ENCODE measurements at regions not wholly inside any gene's neighbourhood (a gene's known extent, or its start where the extent isn't known, plus 50 kb on each side); places are given as distances from the start of the nearest gene placed in this dataset.

DNA sequence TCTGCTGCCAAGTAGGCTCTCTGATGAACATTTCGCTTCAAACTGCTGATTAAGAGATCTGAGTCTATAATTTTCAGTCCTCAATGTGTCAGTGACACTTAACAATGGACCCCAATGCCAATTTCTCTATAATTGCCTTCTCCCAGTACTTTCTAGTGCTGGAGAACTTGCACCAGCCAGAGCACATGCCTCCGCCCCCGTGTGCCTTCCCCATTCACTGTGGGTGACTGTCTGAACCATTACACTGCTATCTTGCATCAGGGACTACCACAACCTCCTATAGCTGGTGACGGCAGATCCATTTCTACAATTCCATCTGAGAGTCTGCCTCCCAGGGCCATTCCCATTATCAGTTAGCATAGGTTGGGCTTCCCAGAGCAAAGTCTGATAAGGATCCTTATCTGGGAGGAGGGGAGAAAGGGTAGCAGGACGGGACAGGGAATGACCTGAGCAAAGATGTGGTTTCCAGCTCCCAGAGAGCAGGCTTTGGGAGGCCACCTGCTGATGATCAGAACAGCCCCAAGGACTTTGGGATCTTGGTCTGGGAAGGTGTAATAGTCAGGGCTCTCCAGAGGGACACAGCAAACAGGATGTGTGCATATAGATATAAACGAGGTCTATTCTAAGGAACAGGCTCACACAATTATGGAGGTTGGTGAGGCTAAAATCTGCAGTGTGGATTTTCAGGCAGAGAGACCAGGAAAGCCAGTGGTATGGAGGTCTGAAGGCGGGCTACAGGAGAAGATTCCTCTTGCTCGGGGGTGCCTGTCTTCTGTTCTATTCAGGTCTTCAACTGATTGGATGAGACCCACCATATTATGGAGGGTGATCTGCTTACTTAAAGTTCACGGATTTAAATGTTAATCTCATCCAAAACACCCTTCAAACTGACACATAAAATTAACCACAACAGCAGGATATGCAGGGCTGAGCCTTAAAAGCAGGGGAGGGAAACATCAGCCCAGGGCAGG is 238.2 kb downstream of the PTPRU start:
- no peak for DNase-seq

DNA sequence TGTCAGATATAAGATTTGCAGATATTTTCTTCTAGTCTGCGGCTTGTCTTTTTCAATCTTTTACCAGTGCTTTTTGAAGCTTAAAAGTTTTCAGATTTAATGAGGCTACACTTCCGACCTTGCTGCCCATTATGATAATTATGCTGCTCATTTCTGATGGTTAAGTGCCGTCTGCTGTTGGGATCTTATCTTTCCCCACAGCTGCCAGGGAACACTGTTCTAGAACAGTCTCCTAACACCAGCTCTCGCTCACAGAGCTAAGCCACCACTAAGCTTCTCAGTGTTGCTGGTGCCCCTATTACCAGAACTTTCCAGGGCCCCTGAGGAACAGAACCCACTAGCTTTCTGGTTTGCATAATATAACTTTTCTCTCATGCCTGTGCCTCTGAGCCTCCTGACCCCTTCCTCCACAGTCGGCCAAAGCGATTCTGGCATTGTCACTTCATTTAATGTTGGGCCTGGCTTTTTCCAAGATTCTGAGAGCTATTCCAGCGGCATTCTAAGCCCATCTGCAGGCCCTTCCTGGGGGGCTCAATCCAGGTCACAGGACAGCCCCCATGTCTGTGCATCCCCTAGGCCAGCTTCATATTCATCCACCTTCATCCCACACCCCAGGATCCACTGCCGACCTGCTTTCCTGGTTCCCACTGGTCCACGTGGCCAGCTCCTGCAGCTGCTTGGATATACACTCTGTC is 237.0 kb downstream of the PTPRU start:
- no peak for DNase-seq

DNA sequence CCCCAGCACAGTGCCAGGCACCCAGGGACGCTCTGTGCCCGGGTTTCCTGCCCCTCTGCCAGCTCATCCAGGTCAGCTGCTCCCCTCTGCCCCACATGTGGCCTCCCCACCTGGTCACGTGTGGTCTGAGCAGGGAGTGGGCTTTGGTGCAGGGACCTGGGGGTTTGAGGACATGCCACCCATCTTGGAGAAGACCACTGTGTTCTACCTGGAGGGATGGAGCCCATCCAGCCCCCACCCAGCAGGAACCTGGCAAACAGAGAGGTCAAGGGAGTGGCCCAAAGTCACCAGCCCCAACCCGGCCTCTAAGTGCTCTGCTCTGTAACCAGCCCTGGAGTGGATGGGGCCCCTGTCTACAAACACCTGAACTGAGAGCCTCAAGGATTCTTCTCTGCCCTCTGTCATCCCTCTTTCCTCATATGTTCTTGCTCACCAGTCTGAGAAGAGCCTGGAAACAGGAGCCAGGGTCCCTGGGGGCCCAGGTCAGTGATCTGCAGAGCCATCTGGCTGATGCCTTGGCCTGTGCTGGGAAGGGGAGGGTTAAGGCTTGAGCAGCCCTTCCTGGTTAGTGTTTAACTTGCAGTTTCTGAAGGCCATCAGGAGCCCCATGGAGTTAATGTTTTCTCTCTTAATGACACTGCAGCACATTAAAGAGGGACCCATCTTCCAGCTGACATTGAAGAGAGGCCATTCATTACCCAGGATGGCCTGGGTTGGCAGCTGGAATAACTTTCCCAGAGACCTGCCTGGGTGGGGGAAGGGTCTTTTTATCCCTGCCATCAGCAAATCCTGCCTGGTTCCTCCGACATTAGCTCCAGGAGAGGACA is 235.4 kb downstream of the PTPRU start:
- DNase-seq = no peak

DNA sequence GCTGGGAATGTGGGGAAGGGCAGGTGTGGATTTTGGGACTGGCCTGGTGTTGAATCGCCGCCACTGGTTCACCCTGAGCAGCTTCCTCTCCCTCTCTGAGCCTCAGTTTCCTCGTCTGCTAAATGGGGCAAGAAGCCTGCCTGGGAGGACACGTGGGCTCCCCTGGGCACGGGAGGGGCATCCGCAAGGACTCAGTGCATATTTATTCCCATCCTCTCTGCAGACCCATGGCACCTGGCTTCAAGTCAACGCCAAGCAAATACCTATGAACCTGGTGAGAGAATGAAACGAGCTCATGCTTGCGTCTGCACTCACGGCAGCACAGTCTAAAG is 234.4 kb downstream of the PTPRU start:
- no peak for DNase-seq

DNA sequence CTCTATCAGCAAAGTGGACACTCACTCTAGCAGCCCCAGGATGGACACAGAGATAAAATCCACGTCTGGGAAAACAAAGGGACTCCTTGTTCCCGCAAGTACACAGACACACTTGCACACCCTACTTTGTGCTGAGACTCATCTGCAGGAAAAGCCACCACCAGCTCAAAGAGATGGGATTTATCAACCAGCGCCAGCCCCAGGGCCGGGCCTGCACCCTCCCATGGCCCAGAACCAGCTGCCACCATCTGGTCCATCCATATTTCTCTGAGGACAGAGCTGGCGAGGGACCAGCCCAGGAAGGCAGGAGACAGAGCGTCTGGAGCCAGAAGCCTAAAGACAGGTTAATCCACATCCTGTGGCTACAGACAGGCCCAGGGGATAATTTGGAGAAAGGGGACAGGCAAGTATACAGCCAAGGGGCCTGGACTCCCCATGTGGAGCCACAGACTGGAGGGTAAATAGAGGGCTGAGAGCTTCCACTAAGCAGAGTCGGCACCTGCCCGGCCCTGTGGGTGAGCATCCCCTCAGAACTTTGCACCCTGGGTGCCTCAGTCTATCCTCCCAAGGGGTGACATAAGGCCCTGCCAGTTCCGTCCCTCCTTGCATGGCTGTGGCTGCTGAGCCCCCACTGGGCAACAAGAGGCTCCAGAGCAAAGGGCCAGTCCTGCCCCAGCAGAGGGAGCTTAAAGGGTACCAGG is 233.9 kb downstream of the PTPRU start:
- no peak for DNase-seq

DNA sequence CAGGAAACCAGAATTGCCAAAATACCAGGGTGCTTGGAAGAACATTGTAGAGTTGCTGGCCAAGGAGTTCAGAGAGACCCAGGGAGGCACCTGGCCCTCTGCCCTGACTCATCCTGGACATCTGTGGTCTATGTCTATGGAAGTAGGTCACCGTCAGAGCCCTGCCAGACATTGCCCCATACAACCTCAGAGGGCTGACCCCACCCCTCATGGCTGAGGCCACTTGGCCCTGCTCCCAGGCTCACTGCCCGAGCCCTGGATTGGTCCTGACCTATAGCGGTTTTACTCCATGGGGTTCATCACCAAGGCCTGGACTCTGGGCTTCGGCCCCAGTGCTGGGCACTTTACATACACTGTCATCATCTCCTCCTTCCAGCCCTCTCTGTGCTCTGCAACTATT is 233.1 kb downstream of the PTPRU start:
- DNase-seq = no peak

DNA sequence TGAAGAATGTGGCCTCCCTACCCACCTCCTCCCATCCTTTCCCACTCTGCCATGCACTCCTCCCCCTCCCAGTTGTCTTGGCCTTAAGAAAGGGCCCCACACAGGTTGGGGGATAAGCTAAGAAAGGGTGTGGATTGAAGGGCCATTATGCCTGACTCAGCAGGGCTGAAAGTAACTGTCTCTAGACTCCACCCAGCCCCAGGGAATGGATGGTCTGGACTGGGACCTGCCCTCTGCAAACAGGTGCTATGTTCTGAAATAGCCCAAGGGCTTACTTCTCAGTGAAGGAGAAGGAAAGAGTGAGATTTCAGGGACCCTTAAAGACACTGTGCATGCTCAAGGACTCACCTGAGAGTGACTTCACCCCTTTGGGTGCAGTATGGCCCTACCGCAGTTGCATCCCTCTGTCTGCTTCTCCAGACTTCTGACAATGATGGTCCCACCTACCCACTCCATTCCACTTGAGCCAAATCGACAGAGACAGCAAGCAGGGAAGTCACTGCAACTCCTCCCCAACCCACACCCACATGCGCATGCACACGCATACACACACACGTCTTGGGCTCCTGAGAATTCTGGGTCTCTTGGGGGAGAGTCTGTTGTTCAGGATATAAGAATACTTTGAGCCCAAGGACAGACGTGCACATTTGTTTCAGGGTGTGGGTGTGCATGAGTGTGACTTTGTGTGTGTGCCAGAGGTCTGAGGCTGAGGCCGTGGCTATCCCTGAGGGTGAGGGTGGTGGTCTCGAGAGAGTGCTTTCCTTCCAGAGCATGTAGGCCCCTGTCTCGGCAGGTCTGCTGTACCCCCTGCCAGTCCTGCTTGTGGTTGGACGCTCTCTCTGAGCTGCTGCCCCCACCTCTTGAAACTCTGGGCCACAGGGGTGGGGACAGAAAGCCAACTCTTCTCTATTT is 231.9 kb downstream of the PTPRU start:
- no peak for DNase-seq

DNA sequence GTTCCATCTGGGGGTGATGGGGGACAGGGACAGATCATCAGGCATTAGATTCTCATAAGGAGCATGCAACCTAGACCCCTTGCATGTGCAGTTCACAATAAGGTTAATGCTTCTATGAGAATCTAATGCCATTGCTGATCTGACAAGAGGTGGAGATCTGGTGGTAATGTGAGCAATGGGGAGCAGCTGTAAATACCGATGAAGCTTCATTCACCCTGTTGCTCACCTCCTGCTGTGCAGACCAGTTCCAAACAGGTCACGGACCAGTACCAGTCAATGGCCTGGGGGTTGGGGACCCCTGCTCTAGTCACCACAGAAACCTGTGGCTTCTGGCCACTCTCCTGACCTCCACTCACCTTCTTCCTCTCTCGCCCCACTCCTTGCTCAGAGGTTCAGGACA is 229.9 kb downstream of the PTPRU start:
- no peak for DNase-seq

DNA sequence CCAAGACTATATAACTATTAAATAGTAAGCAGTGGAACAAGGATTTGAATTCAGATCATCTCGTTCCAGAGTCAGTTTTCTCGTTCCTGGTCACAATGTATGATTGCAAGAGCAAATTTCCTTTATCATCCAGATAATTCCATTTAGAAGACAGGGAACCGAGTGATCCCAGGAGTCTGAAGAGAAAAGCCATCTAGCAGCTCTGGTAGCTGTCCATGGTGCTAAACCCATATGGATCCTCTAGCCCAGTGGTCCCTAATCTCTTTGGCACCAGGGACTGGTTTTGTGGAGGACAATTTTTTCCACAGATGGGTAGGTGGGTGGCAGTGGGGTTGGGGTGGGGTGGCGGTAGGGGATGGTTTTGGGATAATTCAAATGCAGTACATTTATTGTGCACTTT is 229.4 kb downstream of the PTPRU start:
- no peak for DNase-seq

DNA sequence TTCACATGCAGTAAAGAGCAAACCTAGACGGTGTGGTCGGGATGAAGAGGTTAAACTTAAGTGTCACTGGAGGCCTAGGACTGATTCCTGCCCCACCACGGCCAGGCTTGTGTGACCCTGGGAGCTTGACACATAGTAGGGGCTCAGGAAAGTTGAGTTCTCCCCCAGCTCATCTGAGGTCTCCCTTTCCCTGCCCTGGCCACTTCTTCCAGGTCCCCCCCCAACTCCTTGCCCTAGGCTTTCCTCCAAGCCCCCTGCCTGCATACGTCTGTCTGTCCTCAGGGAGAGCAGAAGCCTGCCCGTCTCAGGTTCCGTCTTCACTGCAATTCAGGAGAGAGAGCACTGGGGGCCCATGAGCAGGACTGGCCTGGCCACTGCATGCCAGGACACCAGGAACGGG is 225.8 kb downstream of the PTPRU start:
- DNase-seq = no peak

DNA sequence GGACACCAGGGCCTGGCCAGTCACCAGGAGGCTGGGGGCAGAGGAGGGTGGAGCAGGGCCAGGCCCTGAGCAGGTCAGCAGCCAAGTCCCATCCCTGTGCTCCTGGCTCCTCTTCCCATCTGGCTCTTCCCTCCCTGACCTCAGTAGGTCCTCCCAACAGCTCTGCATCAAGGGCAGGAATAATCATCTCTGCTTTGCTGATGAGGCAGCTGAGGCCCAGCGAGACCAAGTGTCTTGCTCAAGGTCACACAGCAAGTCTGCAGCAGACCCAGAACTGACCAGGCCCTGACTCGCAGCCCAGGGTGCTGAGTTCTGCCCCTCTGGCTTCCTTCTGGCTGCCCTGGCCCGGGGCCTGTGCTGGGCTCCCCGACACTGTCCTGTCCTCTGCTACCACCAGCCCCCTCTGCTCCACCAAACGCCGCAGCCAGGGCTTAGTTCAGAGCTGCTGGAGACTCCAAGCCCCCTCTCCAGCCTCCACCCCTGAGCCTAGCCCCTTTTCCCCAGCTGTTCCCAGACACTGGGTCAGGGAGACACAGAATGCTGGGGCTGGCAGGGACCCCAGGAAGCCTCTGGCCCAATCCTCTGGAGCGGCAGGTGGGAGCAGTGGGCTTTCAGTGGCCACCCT is 224.9 kb downstream of the PTPRU start:
- DNase-seq = no peak

DNA sequence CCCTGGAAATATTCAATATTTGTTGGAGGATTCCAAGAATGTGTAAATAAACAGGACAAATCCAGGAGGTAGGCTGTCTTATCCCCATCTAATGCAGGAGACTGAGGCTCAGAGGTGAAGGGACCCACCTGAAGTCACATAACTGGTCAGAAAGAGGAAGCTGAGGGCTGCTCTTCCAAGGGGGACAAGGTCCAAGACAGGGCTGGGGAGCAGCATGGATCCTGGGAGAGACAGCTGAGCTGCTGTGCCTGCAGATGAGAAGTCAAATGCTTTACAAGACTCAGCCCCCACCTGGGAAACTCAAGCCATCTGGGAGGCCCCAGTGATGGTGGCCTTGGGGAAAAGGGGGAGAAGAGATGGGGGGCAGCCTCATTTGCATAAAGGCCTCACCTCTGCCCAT is 224.4 kb downstream of the PTPRU start:
- no peak for DNase-seq

DNA sequence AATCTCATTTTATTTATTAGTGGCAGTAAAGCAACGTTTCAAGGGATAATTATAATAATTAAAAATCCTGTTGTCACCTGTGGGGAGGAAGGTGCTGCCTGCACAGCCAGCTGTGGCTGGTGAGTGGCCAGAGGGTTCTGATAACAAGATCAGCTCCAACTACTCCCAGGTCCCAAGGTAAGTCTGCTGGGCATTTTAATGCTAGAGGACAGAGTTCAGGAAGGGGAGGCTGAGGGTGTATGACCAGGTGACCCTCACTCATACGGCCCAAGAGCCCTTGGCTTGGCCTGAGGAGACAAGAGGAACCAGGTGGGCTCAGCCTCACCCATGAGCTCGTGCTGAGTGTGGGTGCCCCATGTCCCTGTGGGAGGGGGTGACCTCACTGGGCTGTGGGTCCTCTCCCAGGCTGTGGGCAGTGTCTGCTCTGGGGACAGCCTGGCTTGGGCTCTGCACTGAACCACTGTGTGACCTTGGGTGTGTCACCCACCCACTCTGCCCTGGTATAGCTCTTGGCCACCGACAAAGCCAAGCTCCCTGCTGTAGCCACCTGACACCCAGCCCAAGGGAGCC is 223.8 kb downstream of the PTPRU start:
- DNase-seq = no peak

DNA sequence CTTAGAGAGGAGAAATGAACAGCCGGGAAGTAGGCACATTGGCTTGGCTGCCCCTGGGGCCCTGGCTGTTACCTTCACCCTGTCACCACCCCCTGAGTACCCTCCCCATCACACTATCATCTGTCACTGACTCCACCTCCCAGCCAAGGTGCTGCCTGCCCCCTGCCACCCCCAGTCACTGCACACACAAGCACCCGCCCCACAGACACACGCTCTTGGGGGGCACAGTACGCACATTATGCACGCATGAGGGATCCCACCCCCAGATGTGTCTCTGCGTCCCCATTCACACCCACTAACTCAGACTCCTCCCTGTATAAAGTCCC is 223.3 kb downstream of the PTPRU start:
- no peak for DNase-seq

DNA sequence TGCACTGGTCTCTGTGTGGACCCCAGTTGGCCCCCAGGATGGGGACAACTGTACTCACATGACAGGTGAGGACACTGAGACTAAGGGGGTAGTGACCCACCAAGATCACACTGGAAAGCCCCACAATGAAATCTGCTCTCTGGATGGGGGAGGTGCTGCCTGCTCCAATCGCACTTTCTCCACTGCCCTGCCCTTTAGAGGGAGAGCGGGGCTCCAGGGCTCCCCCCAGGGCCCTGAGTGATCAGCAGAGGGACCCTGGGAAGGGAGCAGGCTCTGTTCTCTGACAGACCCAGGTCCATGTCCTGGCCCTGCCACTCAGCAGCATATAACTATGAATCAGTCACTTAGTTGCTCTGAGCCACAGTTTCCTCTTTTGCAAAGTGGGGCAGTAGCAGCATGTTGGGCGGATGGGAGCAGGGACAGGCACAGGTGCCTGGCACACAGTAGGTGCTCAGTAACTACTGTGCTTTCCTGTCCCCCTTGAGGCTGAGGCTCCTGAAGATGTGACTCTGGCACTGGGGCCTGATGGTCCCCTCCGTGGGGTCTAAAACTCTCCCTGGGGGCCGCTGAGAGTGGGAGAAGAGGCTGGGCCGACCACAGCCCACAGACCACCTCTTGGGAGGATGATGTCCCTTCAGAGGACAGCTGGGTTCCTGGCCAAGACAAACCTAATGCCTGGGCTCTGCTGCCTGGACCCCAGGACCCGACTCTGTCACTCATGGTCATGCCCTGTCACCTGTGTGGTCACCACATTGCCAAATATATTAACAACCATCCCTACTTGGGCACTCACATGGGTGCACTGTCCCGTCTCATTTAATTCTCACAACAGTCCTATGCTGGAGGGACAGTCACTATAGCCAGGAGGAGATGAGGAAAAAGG is 222.7 kb downstream of the PTPRU start:
- DNase-seq = no peak

DNA sequence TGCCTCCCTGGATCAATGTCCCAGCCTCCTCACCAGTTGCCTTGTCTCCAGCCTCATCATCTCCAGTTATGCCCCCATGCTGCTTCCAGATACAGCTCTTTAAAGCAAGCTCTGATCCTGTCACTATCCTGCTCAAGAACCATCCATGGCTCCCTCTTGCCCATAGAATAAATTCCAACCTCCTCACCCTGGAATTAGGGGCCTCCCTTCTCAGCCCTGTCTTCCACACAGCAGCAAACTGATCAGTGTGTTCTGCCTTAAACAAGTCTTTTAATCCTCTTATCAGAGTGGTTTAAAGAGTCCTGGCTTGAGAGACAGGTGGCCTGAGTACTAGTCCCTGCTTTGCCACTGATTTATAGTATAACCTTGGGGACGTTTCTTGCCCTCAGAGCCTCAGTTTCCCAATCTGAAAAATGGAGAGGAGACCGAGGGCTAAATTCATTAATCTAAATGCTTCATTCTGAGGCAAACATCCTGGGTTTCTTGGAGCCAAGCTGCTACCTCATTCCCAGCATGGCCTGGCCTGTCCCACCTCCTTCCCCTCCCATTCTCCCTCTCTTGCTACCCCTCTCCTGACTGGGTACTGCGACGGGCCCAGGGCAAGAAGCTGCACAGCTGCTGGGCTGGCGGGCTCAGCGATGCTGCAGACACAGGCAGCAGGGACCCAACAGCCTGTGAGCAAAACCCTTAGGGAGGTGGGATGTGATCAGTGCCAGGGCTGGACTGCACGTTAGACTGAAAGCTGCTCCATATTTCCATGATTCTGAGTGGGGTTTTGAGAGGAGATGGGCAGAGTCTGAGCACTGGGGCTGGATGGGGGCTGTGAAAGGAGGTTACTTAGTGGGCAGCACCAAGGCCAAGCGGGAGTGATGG is 221.4 kb downstream of the PTPRU start:
- DNase-seq = no peak

DNA sequence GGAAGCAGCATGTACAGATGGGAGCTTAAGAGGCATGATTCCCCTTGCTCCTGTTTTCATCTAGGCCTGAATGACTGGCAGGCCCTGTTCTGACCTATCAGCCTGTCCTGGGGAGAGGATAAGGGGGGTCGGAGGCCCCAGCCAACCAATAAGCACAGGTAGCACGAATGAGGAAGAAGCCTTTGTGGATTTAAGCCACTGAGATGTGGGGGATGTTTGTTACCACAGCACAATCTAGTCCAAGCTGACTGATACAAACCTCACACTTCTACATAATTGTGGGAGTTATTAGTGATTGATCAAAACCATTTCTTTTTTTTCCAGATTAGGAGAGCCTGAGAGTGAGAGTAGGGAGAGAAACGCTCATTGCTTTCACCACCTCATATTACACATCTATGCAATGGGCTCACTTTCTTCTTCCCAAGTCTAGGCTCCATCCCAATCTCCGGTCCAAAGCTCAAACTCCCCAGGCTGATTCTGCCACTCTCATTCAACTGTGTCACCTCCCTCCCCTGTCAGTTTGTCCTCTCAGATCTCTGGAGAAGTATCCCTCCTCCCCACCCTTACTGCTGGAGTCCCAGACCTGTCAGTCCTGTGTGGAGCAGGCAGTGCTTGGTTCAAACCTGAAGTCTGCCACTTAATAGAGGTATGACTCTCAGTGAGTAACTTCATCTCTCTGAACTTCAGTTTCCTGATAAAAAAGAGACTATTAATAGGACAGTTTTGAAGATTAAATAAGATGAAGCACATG is 220.5 kb downstream of the PTPRU start:
- DNase-seq = no peak

DNA sequence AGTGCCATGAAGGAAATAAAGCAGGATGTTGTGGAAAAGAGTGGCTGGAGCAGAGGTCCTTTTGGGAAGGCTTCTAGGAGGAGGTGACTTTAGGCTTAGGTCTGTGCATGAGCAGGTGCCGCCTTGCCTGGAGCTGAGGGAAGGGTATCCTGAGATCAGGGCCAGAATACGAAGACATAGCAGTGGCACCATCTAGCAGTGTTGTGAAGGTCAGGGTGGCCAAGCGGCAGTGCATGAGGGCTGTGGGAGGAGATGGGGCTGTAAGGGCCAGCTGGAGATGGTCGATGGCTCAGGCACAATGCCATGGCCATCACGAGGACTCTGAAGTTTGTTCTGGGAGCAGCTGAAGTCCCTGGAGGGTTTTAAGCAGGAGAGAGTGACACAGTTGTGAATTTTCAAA is 219.5 kb downstream of the PTPRU start:
- no peak for DNase-seq
